MM.1S (cell line): ENCODE measurements at regions not wholly inside any gene's neighbourhood (a gene's known extent, or its start where the extent isn't known, plus 50 kb on each side); places are given as distances from the start of the nearest gene placed in this dataset.

Experiments used
- EZH2 ChIP-seq: fragments of 300-600 bp; sonication (generic); optimal IDR thresholded peaks from 2 replicates; pipeline ENCODE3; 2017; ENCODE audit warnings: low read depth, mild to moderate bottlenecking, antibody characterized with exemption, low read length, mixed read lengths
- EZH2phosphoT487 ChIP-seq: fragments of 300-600 bp; sonication (generic); IDR thresholded peaks from 2 replicates; pipeline ENCODE4 v1.6.1; 2018; ENCODE audit warnings: antibody characterized with exemption, low read length

GRCh38 chr1:55368698-55369097 is 153.5 kb upstream of the USP24 start:
- no peak for TF ChIP-seq EZH2
- no peak for TF ChIP-seq EZH2phosphoT487
